ENCODE measurements at regions not wholly inside any gene's neighbourhood (a gene's known extent, or its start where the extent isn't known, plus 50 kb on each side); places are given as distances from the start of the nearest gene placed in this dataset.

DNA sequence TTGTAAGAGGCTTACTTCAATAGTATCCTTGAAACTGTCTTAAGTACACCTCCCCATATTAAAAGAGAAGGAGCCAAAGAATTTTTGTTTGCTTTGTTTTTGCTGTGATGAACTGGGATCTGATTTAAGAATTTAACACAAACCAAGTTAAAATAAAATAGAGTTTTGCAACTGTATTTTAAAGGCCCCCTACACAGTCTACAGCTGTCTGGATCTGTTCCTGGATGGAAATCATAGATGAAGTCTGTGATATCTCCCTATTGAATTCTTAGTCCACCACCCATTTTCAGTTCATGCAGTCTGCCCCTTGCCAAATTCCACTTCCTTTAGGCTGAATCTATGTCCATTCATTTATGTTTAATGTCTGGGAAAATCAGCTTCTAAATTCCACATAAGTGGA lies 169.8 kb upstream of the MEOX2 start:
- Histone ChIP-seq H3K36me3 (ENCODE audit: control insufficient read depth in 4 of 4, insufficient read depth in 4 of 4, low read length in 4 of 4) (no peaks in the 10 kb centered on the region), H3K4me3 (no peak overlapping the region), H3K4me1 (ENCODE audit: control insufficient read depth in 5 of 5, insufficient read depth in 5 of 5, low read length in 5 of 5) (peaks cover 0 to 14% (median 9%) of the 10 kb centered on the region in 5 donors), H3K9me3 (ENCODE audit: control insufficient read depth in 4 of 4, insufficient read depth in 3 of 4, low read length in 3 of 4) (no peaks in the 10 kb centered on the region), H3K27me3 (ENCODE audit: control insufficient read depth in 3 of 3, insufficient read depth in 3 of 3, low read length in 2 of 3) (no peaks in the 10 kb centered on the region), H3K27ac (ENCODE audit: low read depth in 1 of 2, low read length in 1 of 2) (no peak overlapping the region), H3K9ac (ENCODE audit: insufficient read depth in 1 of 2, low read length in 2 of 2) (no peak overlapping the region)
- DNase-seq, result peak in 2 of 3 donors; percentile 82 to 84
- no peak for ATAC-seq (ENCODE audit: insufficient read depth, low FRiP score)
- TF ChIP-seq, protein P1, sequence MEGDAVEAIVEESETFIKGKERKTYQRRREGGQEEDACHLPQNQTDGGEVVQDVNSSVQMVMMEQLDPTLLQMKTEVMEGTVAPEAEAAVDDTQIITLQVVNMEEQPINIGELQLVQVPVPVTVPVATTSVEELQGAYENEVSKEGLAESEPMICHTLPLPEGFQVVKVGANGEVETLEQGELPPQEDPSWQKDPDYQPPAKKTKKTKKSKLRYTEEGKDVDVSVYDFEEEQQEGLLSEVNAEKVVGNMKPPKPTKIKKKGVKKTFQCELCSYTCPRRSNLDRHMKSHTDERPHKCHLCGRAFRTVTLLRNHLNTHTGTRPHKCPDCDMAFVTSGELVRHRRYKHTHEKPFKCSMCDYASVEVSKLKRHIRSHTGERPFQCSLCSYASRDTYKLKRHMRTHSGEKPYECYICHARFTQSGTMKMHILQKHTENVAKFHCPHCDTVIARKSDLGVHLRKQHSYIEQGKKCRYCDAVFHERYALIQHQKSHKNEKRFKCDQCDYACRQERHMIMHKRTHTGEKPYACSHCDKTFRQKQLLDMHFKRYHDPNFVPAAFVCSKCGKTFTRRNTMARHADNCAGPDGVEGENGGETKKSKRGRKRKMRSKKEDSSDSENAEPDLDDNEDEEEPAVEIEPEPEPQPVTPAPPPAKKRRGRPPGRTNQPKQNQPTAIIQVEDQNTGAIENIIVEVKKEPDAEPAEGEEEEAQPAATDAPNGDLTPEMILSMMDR (IDR thresholded peaks at IDR 0.05; ENCODE audit: control extremely low read depth, extremely low read depth), result no peak

DNA sequence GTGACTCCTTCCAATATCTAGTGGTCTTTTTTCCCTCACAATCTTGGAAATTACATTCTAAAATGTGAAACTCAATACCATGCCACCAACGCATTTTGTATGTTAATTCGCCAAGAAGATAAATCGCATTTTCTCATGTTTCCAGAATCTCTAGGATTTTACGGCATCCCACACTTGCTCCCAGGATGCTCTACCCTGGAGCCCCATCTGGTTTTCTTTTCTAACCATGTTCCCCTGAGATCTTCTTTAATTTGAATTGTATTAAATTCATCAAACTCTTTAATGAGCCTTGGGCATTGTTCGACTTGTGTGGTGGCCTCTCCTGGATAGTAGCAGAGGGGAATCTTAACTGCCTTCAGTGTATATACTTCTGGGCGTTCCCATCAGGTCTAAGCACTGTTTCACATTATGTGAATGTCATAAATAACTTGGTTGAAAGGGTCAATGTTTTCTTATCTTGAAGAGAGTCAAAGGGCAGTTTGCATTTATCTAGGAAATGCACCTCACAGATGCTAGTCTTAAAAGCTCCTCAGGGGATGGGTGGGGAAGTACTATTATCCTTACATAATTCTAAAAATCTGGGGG lies 169.1 kb upstream of the MEOX2 start:
- DNase-seq, result no peak
- Histone ChIP-seq H3K9me3 (ENCODE audit: control insufficient read depth in 4 of 4, insufficient read depth in 3 of 4, low read length in 3 of 4) (no peaks in the 10 kb centered on the region), H3K27ac (ENCODE audit: low read depth in 1 of 2, low read length in 1 of 2) (no peak overlapping the region), H3K9ac (ENCODE audit: insufficient read depth in 1 of 2, low read length in 2 of 2) (no peak overlapping the region), H3K4me3 (no peak overlapping the region), H3K36me3 (ENCODE audit: control insufficient read depth in 4 of 4, insufficient read depth in 4 of 4, low read length in 4 of 4) (no peaks in the 10 kb centered on the region), H3K4me1 (ENCODE audit: control insufficient read depth in 5 of 5, insufficient read depth in 5 of 5, low read length in 5 of 5) (peaks cover 0 to 14% (median 9%) of the 10 kb centered on the region in 5 donors), H3K27me3 (ENCODE audit: control insufficient read depth in 3 of 3, insufficient read depth in 3 of 3, low read length in 2 of 3) (no peaks in the 10 kb centered on the region)
- no peak for ATAC-seq (ENCODE audit: insufficient read depth, low FRiP score)
- TF ChIP-seq, protein P1 (IDR thresholded peaks at IDR 0.05; ENCODE audit: control extremely low read depth, extremely low read depth), result no peak
- WGBS, 2 donors, result 92 to 94% methylated on average over 6 of the region's 6 CpGs

DNA sequence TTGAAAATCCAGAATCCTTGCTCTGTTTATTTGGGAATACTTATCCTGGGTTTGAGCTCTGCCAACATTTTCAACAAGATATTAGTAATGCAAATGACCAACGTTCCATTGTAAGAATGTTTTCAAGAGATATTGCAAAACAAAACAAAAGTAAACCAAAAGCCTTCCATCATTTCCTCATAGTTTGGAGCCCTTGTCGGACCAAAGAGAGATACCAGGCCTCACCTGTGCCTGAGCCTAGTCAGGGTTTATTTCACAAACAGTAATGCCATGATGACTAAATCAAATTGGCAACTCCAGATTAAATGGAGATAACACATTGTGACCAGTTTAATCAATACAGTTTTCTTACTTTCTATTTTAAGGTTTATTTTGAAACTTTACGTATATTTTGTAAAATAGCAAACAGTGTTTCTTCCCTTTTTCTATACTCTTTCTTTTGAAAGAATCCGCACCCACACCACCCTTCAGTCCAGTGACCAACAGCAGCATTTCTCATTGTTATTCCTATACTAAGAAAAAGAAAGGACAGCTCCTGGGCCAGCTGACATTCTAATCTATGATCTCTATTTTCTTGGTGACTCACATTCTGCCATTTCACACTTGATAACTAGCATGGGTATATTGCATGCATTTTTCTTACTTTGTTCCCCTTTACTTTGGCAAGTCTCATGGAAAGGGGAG lies 168.5 kb upstream of the MEOX2 start:
- no peaks in the 10 kb centered on the region for H3K9me3 ChIP-seq (ENCODE audit: control insufficient read depth in 4 of 4, insufficient read depth in 3 of 4, low read length in 3 of 4)
- no peaks in the 10 kb centered on the region for H3K36me3 ChIP-seq (ENCODE audit: control insufficient read depth in 4 of 4, insufficient read depth in 4 of 4, low read length in 4 of 4)
- 59 to 69% methylated on average over 4 of the region's 4 CpGs for WGBS, 2 donors
- no peak overlapping the region for H3K27ac ChIP-seq (ENCODE audit: low read depth in 1 of 2, low read length in 1 of 2)
- H3K4me3 ChIP-seq, result no peak overlapping the region
- TF ChIP-seq, protein P1 (IDR thresholded peaks at IDR 0.05; ENCODE audit: control extremely low read depth, extremely low read depth), result no peak
- no peak overlapping the region for H3K9ac ChIP-seq (ENCODE audit: insufficient read depth in 1 of 2, low read length in 2 of 2)
- DNase-seq (no peak), ATAC-seq (ENCODE audit: insufficient read depth, low FRiP score) (no peak)
- no peaks in the 10 kb centered on the region for H3K27me3 ChIP-seq (ENCODE audit: control insufficient read depth in 3 of 3, insufficient read depth in 3 of 3, low read length in 2 of 3)
- peaks cover 0 to 14% (median 9%) of the 10 kb centered on the region in 5 donors for H3K4me1 ChIP-seq (ENCODE audit: control insufficient read depth in 5 of 5, insufficient read depth in 5 of 5, low read length in 5 of 5)
